ENCODE measurements at regions not wholly inside any gene's neighbourhood (a gene's known extent, or its start where the extent isn't known, plus 50 kb on each side); places are given as distances from the start of the nearest gene placed in this dataset.

DNA sequence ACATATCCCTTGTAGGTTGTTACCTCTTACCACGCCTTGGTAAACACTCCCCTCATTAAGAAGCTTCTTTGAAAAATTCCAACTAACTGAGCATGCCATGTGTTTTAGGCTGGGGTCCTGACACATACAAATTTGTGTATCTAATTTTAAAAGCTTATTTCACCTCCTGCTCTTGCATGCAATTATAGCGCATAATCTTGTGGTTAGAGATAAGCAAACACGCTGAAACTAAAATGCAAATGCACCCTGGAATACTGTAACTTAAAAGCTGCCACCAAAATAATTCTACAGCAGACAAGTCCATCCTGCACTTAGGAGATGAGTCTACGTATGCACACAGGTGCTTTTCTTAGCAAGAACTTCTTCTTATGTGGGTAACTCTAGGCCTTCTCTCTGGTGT, 990.2 kb downstream of the TSN start:
- no peaks in the 10 kb centered on the region for H3K36me3 ChIP-seq (replicated peaks; ENCODE audit: low read depth, low read length)
- TF ChIP-seq CTCF (IDR thresholded peaks at IDR 0.05; ENCODE audit: low read depth, low read length), result no peak
- TF ChIP-seq EZH2phosphoT487 (IDR thresholded peaks at IDR 0.05; ENCODE audit: low read depth), result no peak
- no peaks in the 10 kb centered on the region for H3K9me3 ChIP-seq (ENCODE audit: insufficient read depth, low read length)
- H2AFZ ChIP-seq (ENCODE audit: low read depth, low read length), result peak overlapping the region; percentile 20; the same call in 1 of the 2 replicates
- no peaks in the 10 kb centered on the region for H3K27me3 ChIP-seq (ENCODE audit: low read depth, low read length)
- H3K4me2 ChIP-seq (ENCODE audit: low read length), result peak overlapping the region; percentile 18
- H3K4me3 ChIP-seq (ENCODE audit: low read length), result no peak overlapping the region
- H3K27ac ChIP-seq (ENCODE audit: low read length), result no peak overlapping the region
- no peak overlapping the region for H3K9ac ChIP-seq (ENCODE audit: low read length)
- H3K79me2 ChIP-seq (ENCODE audit: low read length), result no peaks in the 10 kb centered on the region
- no peaks in the 10 kb centered on the region for H4K20me1 ChIP-seq (ENCODE audit: insufficient read depth, low read length)
- H3K4me1 ChIP-seq (ENCODE audit: low read length), result peaks cover 23% of the 10 kb centered on the region

DNA sequence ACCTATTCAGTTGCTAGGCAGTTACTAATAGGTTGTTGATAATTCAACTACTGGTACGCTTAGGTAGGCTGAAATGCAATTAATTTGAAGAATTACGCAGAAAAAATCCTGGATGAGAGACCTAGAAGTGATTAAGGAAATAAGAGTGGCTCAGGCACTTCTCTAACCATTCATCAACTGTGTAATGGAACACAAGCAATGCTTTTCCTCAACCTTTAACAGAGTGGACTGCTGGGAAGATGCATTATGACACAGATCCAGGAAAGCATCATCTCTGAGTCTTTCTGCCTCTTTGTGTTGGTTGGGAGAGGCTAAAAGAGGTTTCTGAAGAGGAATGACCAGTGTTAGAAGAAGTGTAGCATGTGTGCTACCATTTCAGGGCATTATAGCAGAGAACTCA, 992.2 kb downstream of the TSN start:
- Histone ChIP-seq H4K20me1 (ENCODE audit: insufficient read depth, low read length) (no peaks in the 10 kb centered on the region), H3K4me3 (ENCODE audit: low read length) (no peak overlapping the region), H3K36me3 (replicated peaks; ENCODE audit: low read depth, low read length) (no peaks in the 10 kb centered on the region), H3K9me3 (ENCODE audit: insufficient read depth, low read length) (no peaks in the 10 kb centered on the region), H3K4me1 (ENCODE audit: low read length) (peaks cover 24% of the 10 kb centered on the region), H2AFZ (ENCODE audit: low read depth, low read length) (0 out of 2 replicates have a peak overlapping the region, but pooled peaks have one; percentile 49), H3K9ac (ENCODE audit: low read length) (no peak overlapping the region), H3K27me3 (ENCODE audit: low read depth, low read length) (no peaks in the 10 kb centered on the region), H3K27ac (ENCODE audit: low read length) (no peak overlapping the region), H3K4me2 (ENCODE audit: low read length) (no peak overlapping the region), H3K79me2 (ENCODE audit: low read length) (no peaks in the 10 kb centered on the region)
- no peak for TF ChIP-seq CTCF (IDR thresholded peaks at IDR 0.05; ENCODE audit: low read depth, low read length)
- no peak for TF ChIP-seq EZH2phosphoT487 (IDR thresholded peaks at IDR 0.05; ENCODE audit: low read depth)

- no peak overlapping the region for H2AFZ ChIP-seq (ENCODE audit: low read depth, low read length)
- peaks cover 26% of the 10 kb centered on the region for H3K4me1 ChIP-seq (ENCODE audit: low read length)
- H3K27ac ChIP-seq (ENCODE audit: low read length), result no peak overlapping the region
- H3K36me3 ChIP-seq (replicated peaks; ENCODE audit: low read depth, low read length), result no peaks in the 10 kb centered on the region
- TF ChIP-seq CTCF (IDR thresholded peaks at IDR 0.05; ENCODE audit: low read depth, low read length), result peak; percentile 26
- TF ChIP-seq EZH2phosphoT487 (IDR thresholded peaks at IDR 0.05; ENCODE audit: low read depth), result no peak
- no peaks in the 10 kb centered on the region for H4K20me1 ChIP-seq (ENCODE audit: insufficient read depth, low read length)
- H3K9ac ChIP-seq (ENCODE audit: low read length), result no peak overlapping the region
- H3K4me2 ChIP-seq (ENCODE audit: low read length), result no peak overlapping the region
- H3K27me3 ChIP-seq (ENCODE audit: low read depth, low read length), result no peaks in the 10 kb centered on the region
- H3K79me2 ChIP-seq (ENCODE audit: low read length), result no peaks in the 10 kb centered on the region
- no peaks in the 10 kb centered on the region for H3K9me3 ChIP-seq (ENCODE audit: insufficient read depth, low read length)
- H3K4me3 ChIP-seq (ENCODE audit: low read length), result no peak overlapping the region
Observed at GRCh38 chr2:122748552-122749011, 993.1 kb downstream of the TSN start.

DNA sequence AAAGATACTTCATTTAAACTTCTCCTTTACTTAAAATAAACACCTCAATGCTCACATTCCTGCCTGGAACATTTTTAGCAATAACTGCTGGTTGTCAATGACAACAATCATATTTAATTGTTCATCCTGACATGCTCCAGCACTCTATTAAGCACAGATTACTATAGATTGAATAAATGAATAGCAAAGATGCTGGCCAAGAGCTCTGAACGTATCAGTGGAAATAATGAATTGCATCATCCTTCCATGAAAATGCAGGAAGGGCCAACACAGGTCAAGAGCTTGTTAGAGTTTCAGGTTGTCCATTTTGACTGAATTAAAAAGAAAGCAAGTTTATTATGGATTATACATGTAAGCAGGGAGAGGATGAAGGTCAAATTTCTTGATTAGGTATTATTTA, 994.0 kb downstream of the TSN start:
- Histone ChIP-seq H3K79me2 (ENCODE audit: low read length) (no peaks in the 10 kb centered on the region), H3K9ac (ENCODE audit: low read length) (no peak overlapping the region), H3K27me3 (ENCODE audit: low read depth, low read length) (no peaks in the 10 kb centered on the region), H3K4me1 (ENCODE audit: low read length) (peaks cover 26% of the 10 kb centered on the region), H3K9me3 (ENCODE audit: insufficient read depth, low read length) (no peaks in the 10 kb centered on the region), H3K27ac (ENCODE audit: low read length) (no peak overlapping the region), H2AFZ (ENCODE audit: low read depth, low read length) (no peak overlapping the region), H3K4me3 (ENCODE audit: low read length) (no peak overlapping the region), H3K36me3 (replicated peaks; ENCODE audit: low read depth, low read length) (no peaks in the 10 kb centered on the region), H3K4me2 (ENCODE audit: low read length) (no peak overlapping the region), H4K20me1 (ENCODE audit: insufficient read depth, low read length) (no peaks in the 10 kb centered on the region)
- TF ChIP-seq CTCF (IDR thresholded peaks at IDR 0.05; ENCODE audit: low read depth, low read length), result no peak
- TF ChIP-seq EZH2phosphoT487 (IDR thresholded peaks at IDR 0.05; ENCODE audit: low read depth), result no peak

All from OCI-LY3 (cell line).